Esophagus squamous epithelium (tissue), 5 donors: ENCODE measurements at regions not wholly inside any gene's neighbourhood (a gene's known extent, or its start where the extent isn't known, plus 50 kb on each side); places are given as distances from the start of the nearest gene placed in this dataset.

Experiments used
- DNase-seq: peaks from one replicate; lab custom pipeline; 2025; lab: John Stamatoyannopoulos, UW
- H3K27ac ChIP-seq, 4 donors: fragments of 200-600 bp; sonication (generic); one replicate each; pipeline ENCODE4 v1.5.1; 2016 to 2019; ENCODE audit warnings: mild to moderate bottlenecking in 1 of 4
- H3K27me3 ChIP-seq, 4 donors: fragments of 200-600 bp; sonication (generic); 1 replicate in 3 of 4; 2 replicates in 1 of 4; pipeline versions ENCODE4 v1.5.1 to v1.6.0; 2017 to 2021; ENCODE audit warnings: antibody characterized with exemption in 1 of 4
- H3K36me3 ChIP-seq, 3 donors: fragments of 200-600 bp; sonication (generic); one replicate each; pipeline ENCODE4 v1.5.1; 2016 to 2019
- H3K4me1 ChIP-seq, 3 donors: fragments of 200-600 bp; sonication (generic); one replicate each; pipeline ENCODE4 v1.5.1; 2017 to 2019
- H3K4me3 ChIP-seq, 4 donors: fragments of 200-600 bp; sonication (generic); 1 replicate in 3 of 4; 2 replicates in 1 of 4; pipeline ENCODE4 v1.5.1; 2016 to 2019; ENCODE audit warnings: mild to moderate bottlenecking in 2 of 4, moderate library complexity in 1 of 4
- H3K9me3 ChIP-seq, 3 donors: fragments of 200-600 bp; sonication (generic); one replicate each; pipeline ENCODE4 v1.5.1; 2016 to 2019
- CTCF ChIP-seq, 6 experiments: fragments of 450-650 bp in 4 of 6; fragments of 200-600 bp in 2 of 6; sonication (generic) in 2 of 6; IDR thresholded peaks; one replicate each; pipeline ENCODE4 v1.5.1; 2016 to 2019; ENCODE audit warnings: antibody characterized with exemption in 6 of 6, mild to moderate bottlenecking in 4 of 6, moderate library complexity in 4 of 6
- POLR2A ChIP-seq, 4 donors: fragments of 450-650 bp; IDR thresholded peaks; one replicate each; pipeline ENCODE4 v1.6.1; 2017; ENCODE audit warnings: antibody characterized with exemption in 4 of 4, mild to moderate bottlenecking in 4 of 4, moderate library complexity in 3 of 4
- WGBS, 2 donors: methylation state at CpG; one replicate each; pipeline ENCODE4 v1.1.5; 2018; 5-methylcytosine and 5-hydroxymethylcytosine counted together
- intact Hi-C: fragments of 100-400 bp; cut with DNase I; formaldehyde crosslinking; loops from one replicate; pipeline ENCODE4 v1.15.0; 2022
- donor health status: DM: yes; HTN: yes; CAD: no.

GRCh38 chr13:40863723-40864122, 74.3 kb downstream of the SLC25A15 start:
- intact Hi-C loops: no loop called here
- Histone ChIP-seq H3K4me3 (no peak overlapping the region), H3K36me3 (no peaks in the 10 kb centered on the region), H3K4me1 (no peaks in the 10 kb centered on the region), H3K9me3 (no peaks in the 10 kb centered on the region), H3K27ac (no peak overlapping the region), H3K27me3 (no peaks in the 10 kb centered on the region)
- TF ChIP-seq POLR2A (IDR thresholded peaks at IDR 0.05) (no peak), CTCF (IDR thresholded peaks at IDR 0.05) (no peak)
- no peak for DNase-seq
- 67 to 76% methylated on average over 4 of the region's 4 CpGs for WGBS, 2 donors

GRCh38 chr13:40874138-40874779, 84.8 kb downstream of the SLC25A15 start:
- intact Hi-C loops: no loop called here
- peak overlapping the region in 1 of 4 donors; percentile 62 for H3K27ac ChIP-seq
- WGBS, 2 donors: 76 to 98% methylated on average over 5 of the region's 5 CpGs
- TF ChIP-seq POLR2A (IDR thresholded peaks at IDR 0.05) (no peak), CTCF (IDR thresholded peaks at IDR 0.05) (no peak)
- H3K27me3 ChIP-seq: no peaks in the 10 kb centered on the region
- H3K36me3 ChIP-seq: peaks cover 0 to 72% (median 0%) of the 10 kb centered on the region in 3 donors
- no peak for DNase-seq
- H3K4me1 ChIP-seq: no peaks in the 10 kb centered on the region
- H3K9me3 ChIP-seq: peaks cover 0 to 77% (median 38%) of the 10 kb centered on the region in 3 donors
- H3K4me3 ChIP-seq: no peak overlapping the region

GRCh38 chr13:40875044-40875443, 85.6 kb downstream of the SLC25A15 start:
- Histone ChIP-seq H3K4me3 (no peak overlapping the region), H3K27ac (peak overlapping the region in 2 of 4 donors; percentile 62 to 67), H3K9me3 (peaks cover 0 to 77% (median 38%) of the 10 kb centered on the region in 3 donors), H3K36me3 (peaks cover 0 to 78% (median 0%) of the 10 kb centered on the region in 3 donors), H3K4me1 (no peaks in the 10 kb centered on the region), H3K27me3 (no peaks in the 10 kb centered on the region)
- no peak for DNase-seq
- 57 to 80% methylated on average over 3 to 4 of the region's 4 CpGs for WGBS, 2 donors
- TF ChIP-seq POLR2A (IDR thresholded peaks at IDR 0.05) (no peak), CTCF (IDR thresholded peaks at IDR 0.05) (no peak)
- intact Hi-C loops: no loop called here

GRCh38 chr13:40875583-40875982, 86.2 kb downstream of the SLC25A15 start:
- H3K4me3 ChIP-seq: no peak overlapping the region
- intact Hi-C loops: no loop called here
- DNase-seq: no peak
- H3K27me3 ChIP-seq: no peaks in the 10 kb centered on the region
- H3K36me3 ChIP-seq: peaks cover 0 to 82% (median 0%) of the 10 kb centered on the region in 3 donors
- H3K4me1 ChIP-seq: no peaks in the 10 kb centered on the region
- no peak for TF ChIP-seq POLR2A (IDR thresholded peaks at IDR 0.05)
- no peak for TF ChIP-seq CTCF (IDR thresholded peaks at IDR 0.05)
- peaks cover 0 to 77% (median 38%) of the 10 kb centered on the region in 3 donors for H3K9me3 ChIP-seq
- H3K27ac ChIP-seq: peak overlapping the region in 2 of 4 donors; percentile 62 to 67
- 89 to 97% methylated on average over 6 of the region's 6 CpGs for WGBS, 2 donors

- H3K27ac ChIP-seq: peak overlapping the region in 2 of 4 donors; percentile 15 to 62
- peaks cover 0 to 77% (median 38%) of the 10 kb centered on the region in 3 donors for H3K9me3 ChIP-seq
- H3K4me3 ChIP-seq: no peak overlapping the region
- no peaks in the 10 kb centered on the region for H3K27me3 ChIP-seq
- H3K4me1 ChIP-seq: no peaks in the 10 kb centered on the region
- peaks cover 0 to 83% (median 0%) of the 10 kb centered on the region in 3 donors for H3K36me3 ChIP-seq
- intact Hi-C loops: no loop called here
- 82 to 90% methylated on average over 8 of the region's 8 CpGs for WGBS, 2 donors
- DNase-seq: no peak
- TF ChIP-seq CTCF (IDR thresholded peaks at IDR 0.05) (no peak), POLR2A (IDR thresholded peaks at IDR 0.05) (no peak)
These were observed 86.8 kb downstream of the SLC25A15 start for GRCh38 chr13:40876020-40876738.
